Motor neuron (in vitro differentiated cells): ENCODE measurements at regions not wholly inside any gene's neighbourhood (a gene's known extent, or its start where the extent isn't known, plus 50 kb on each side); places are given as distances from the start of the nearest gene placed in this dataset.
"Not testable (repeated sequence)": the region's sequence is repeated elsewhere in the genome, so short reads cannot be mapped to it uniquely, and the experiment has no call there.

Experiments used
- ATAC-seq, 8 experiments: fragments of 200-7000 bp; cut with Tn5 transposase; replicated peaks in 6 of 8; 2 replicates each; pipeline ENCODE4 v1.8.0; 2021; ENCODE audit warnings: mild to moderate bottlenecking in 8 of 8, moderate library complexity in 8 of 8
- H3K27ac ChIP-seq, 2 donors: fragments of 250-450 bp; sonication (Bioruptor Pico); 2 replicates each; pipeline ENCODE4 v1.9.0; 2021; ENCODE audit warnings: antibody characterized with exemption in 2 of 2, mild to moderate bottlenecking in 2 of 2, moderate library complexity in 1 of 2
- H3K4me1 ChIP-seq, 2 donors: fragments of 250-450 bp; sonication (Bioruptor Pico); replicated peaks in 1 of 2; 2 replicates each; pipeline ENCODE4 v1.6.1; 2021; ENCODE audit warnings: antibody characterized with exemption in 2 of 2, mild to moderate bottlenecking in 2 of 2, moderate library complexity in 1 of 2
- H3K4me3 ChIP-seq, 5 donors: fragments of 250-450 bp; sonication (Bioruptor Pico); 2 replicates each; pipeline ENCODE4 v1.9.0; 2021; ENCODE audit warnings: antibody characterized with exemption in 5 of 5, mild to moderate bottlenecking in 5 of 5, moderate library complexity in 4 of 5
- WGBS, 10 experiments: fragments of 450-650 bp; shearing (Covaris generic); methylation state at CpG; one replicate each; pipeline ENCODE4 v1.0.0; 2022; 5-methylcytosine and 5-hydroxymethylcytosine counted together
- in situ Hi-C, 9 experiments: fragments of 400-800 bp; cut with MboI; loops; one replicate each; pipeline ENCODE4 v1.15.0; 2021; ENCODE audit warnings: low sequenced_read_pairs in 9 of 9, low pct_unique_long_range_greater_than_20kb in 2 of 9; ENCODE audit not compliant: unreplicated experiment in 9 of 9

DNA sequence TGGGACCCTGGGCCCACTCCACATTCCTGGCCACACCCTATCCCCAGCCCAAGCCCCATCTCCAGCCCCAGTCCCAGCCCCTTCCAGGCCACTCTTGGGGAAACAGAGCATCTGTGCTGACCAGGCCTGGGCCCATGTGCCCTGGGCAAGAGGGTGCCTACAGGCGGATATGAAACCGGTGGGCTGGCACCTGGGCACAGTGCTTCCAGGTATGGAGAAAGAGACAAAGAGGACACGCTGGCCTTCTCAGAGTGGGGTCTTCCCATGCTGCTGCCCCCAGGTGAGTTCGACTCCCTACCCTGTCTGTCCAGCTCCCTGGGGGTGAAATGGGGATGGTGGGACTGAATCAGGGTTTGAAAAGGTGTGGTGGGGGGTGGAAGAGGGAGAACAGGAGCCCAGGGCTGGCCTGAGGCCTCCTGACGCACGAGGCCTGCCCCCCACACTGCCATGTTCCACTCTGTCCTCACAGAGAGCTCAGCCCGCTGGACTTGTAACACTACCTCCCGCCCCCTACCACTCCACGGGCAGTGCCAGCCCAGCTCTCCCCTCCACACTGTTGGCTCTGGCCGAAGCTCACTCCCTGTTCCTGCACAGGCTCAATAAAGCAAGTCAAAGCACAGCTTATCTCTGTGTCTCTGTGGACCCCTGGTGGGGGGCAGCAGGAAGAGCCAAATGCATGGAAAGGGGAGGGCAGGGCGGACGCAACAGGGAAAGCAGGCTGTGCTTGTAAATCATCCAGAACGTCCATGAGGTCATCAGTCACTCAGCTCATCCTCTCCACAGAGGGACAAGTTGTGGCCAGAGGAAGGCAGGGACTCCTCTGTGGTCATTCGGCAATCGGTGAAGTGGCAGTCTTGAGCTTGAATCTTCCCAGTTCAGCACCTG, 71.1 kb upstream of the TMEM97 start:
- in situ Hi-C loops: no loop called here
- Histone ChIP-seq H3K4me3 (no peak overlapping the region), H3K27ac (no peak overlapping the region), H3K4me1 (no peaks in the 10 kb centered on the region)
- WGBS, 10 experiments: 56 to 100% (median 80%) methylated on average over 1 to 10 of the region's 15 CpGs; no CpG with 5 or more reads in 5 of the 10 experiments
- peak in 5 of 8 experiments; percentile 71 to 90 (median 81) for ATAC-seq

DNA sequence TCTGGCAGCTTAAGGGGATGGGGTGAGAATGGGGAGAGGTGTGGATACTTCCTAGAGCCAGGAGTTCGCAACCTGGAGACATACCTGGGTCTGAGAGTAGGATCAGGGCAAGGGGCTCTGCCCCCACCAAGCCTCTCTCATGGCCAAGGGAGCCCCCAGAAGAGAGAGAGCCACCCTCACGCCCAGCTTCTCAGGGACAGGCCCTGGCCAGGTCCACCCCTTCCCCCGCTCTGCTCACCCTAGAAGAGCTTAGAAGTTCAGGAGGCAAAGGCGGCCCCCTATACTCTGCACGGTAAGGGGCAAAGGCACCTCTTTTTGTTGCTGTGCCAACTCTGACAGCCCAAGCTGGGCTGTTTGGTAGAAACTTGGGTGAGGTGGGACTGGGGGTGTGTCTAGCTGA, 69.3 kb upstream of the TMEM97 start:
- H3K4me3 ChIP-seq: no peak overlapping the region
- WGBS, 10 experiments: 80 to 100% (median 95%) methylated on average over 1 to 3 of the region's 5 CpGs; no CpG with 5 or more reads in 7 of the 10 experiments
- no peaks in the 10 kb centered on the region for H3K4me1 ChIP-seq
- no peak for ATAC-seq
- H3K27ac ChIP-seq: no peak overlapping the region
- in situ Hi-C loops: no loop called here

DNA sequence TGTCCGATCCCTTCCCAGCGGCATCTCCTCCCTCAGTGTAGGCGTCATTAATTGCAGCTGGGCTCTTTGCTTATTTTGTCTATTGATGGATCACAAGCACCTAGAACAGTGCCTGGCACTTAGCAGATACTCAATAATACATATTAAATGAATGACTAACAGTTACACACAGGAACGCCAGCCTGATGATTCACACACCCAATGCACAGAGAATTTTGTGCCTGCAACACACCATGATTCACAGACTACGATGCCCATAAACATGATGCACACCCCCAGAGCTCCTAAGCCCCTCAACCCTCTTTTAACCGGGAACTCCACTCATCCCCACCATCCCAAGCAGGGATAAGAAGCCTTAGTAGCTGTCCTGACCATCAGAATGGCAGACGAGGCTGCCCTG, 66.6 kb upstream of the TMEM97 start:
- no peaks in the 10 kb centered on the region for H3K4me1 ChIP-seq
- no peak overlapping the region for H3K4me3 ChIP-seq
- WGBS, 10 experiments: 0 to 100% (median 75%) methylated on average over 2 to 6 of the region's 7 CpGs
- in situ Hi-C loops: no loop called here
- H3K27ac ChIP-seq: no peak overlapping the region
- peak in 1 of 8 experiments; percentile 62 for ATAC-seq

DNA sequence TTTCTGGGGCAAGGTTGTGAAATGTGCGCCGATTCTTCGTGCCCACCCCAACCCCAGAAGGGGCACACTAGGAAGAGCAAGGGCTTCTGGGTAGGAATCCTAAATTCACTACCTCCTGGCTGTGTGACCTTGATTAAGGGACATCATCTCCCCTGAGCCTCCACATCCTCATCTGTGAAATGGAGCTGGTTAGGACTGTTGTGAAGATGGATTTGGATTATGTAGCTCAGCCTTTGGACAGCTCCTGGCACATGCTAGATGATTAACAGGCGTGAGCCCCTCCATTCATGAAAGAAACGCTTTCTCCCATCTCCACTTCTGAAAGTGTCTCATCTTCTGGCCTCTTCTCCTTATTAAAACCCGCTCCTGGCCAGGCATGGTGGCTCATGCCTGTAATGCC, 65.3 kb upstream of the TMEM97 start:
- H3K4me3 ChIP-seq: no peak overlapping the region
- in situ Hi-C loops: no loop called here
- no peak for ATAC-seq
- 42 to 100% (median 88%) methylated on average over 2 to 3 of the region's 6 CpGs; no CpG with 5 or more reads in 4 of the 10 experiments for WGBS, 10 experiments
- H3K27ac ChIP-seq: no peak overlapping the region
- no peaks in the 10 kb centered on the region for H3K4me1 ChIP-seq

DNA sequence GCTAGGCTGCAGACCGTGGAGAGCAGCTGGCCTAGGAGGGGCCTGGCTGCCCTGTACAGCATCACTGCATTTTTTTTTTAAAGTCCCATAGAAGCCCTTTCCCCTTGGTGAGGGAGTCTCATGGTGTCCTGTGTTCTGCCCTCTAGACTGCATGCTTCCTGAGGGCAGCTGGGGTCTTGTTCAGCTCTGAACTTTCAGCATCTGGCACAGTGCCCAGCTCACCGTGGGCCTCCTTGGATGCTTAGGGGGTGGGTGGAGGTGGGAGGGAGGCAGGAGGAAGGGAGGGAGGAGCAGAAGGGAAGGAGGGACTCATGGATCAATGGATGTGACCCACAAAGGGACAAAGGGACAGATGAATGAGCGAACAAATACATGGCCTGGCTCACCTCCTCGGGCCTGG, 63.4 kb upstream of the TMEM97 start:
- 20 to 80% (median 33%) methylated on average over 1 to 2 of the region's 4 CpGs; no CpG with 5 or more reads in 7 of the 10 experiments for WGBS, 10 experiments
- in situ Hi-C loops: no loop called here
- no peak overlapping the region for H3K4me3 ChIP-seq
- ATAC-seq: no peak
- H3K4me1 ChIP-seq: no peaks in the 10 kb centered on the region
- no peak overlapping the region for H3K27ac ChIP-seq

DNA sequence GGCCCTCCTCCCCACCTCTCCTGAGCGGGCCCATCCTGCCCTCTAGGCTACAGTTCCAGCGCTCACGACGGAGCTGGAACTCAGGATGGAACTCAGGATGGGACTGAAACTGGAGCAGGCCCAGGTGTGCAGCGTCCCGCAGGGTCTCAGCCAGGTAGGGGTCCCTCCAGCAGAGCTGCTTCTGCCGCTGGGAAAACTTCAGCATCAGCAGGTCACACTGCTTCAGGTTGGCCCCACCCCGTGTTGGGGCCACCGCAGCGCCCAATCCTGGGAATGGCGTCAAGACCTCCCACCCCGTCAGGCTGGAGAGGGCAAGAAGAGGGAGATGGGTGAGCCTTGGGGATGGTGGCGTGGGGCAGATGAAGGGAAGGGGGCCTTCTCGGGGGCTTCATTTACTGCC, 62.6 kb upstream of the TMEM97 start:
- no peak overlapping the region for H3K4me3 ChIP-seq
- no peaks in the 10 kb centered on the region for H3K4me1 ChIP-seq
- WGBS, 10 experiments: no CpG with 5 or more reads among the region's 14 CpGs
- no peak for ATAC-seq
- no peak overlapping the region for H3K27ac ChIP-seq
- in situ Hi-C loops: no loop called here

DNA sequence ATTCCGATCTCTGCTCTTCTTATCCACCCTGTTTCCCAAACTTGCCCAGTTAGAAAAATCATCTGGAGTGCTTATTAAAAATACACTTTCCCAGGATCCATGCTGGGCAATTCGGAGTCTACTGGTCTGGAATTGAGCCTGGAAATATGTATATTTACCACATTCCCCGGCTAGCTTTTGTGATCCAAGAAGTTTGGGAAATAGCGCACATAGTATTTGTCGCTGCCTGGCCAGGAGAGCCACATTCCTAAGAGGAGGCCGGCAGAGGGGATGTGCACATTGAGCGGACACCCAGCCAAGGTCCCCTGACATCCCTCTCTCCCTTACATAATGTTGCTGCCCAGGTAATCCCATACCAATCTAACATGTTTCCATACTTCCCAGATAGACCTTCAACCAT, 62.1 kb upstream of the TMEM97 start:
- H3K27ac ChIP-seq: no peak overlapping the region
- ATAC-seq: no peak
- H3K4me3 ChIP-seq: no peak overlapping the region
- in situ Hi-C loops: no loop called here
- 69 to 92% (median 80%) methylated on average over 2 to 7 of the region's 7 CpGs; no CpG with 5 or more reads in 5 of the 10 experiments for WGBS, 10 experiments
- no peaks in the 10 kb centered on the region for H3K4me1 ChIP-seq

DNA sequence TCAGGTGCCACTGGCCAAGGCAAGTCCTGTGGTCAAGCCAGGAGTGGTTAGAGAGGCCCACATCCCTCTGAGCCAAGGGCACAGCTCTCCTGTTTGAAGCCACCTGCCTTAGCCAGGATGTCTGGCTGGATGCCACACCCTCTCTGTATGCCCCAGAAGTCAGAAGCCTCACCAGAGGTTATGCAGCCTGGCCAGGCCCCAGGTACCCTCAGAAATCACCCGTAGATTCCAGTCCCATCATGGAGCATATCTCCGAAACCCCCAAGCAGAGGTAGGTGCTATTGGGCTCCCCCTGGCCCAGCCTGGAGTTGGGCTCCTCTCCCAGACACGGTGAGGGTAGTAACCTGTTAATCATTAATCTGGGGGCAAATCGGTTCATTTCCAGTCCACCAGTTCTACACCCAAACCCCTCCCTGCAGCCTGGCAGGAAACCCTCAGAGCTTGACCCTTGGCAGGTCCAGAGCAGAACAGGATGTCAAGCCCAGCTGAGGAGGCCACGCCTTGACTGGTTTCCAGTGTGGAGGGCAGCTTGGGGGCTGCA, 60.6 kb upstream of the TMEM97 start:
- Histone ChIP-seq H3K4me1 (no peaks in the 10 kb centered on the region), H3K4me3 (no peak overlapping the region), H3K27ac (no peak overlapping the region)
- 20 to 57% (median 43%) methylated on average over 1 to 4 of the region's 5 CpGs; no CpG with 5 or more reads in 5 of the 10 experiments for WGBS, 10 experiments
- in situ Hi-C loops: no loop called here
- no peak for ATAC-seq

DNA sequence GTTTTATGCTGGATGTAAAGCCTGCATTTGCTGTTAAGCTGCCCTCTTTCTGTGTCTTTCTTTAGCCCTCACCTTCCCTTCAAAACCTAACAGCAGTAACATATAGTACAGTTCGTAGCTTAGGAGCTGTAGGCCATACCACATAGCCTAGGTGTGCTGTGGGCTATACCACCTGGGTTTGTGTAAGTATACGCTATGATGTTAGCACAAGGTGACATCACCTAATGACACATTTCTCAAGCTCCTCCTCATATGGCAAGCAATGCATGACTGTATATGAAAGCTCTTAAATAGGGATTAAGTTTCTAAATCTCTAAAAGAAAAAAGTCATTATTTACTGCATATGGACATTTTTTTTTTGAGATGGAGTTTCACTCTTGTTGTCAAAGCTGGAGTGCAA, 57.8 kb upstream of the TMEM97 start:
- Histone ChIP-seq H3K4me3 (no peak overlapping the region), H3K27ac (no peak overlapping the region), H3K4me1 (no peaks in the 10 kb centered on the region)
- peak in 1 of 8 experiments; percentile 40 for ATAC-seq
- 0 to 100% (median 70%) methylated on average over 1 to 2 of the region's 2 CpGs; no CpG with 5 or more reads in 3 of the 10 experiments for WGBS, 10 experiments
- in situ Hi-C loops: no loop called here

DNA sequence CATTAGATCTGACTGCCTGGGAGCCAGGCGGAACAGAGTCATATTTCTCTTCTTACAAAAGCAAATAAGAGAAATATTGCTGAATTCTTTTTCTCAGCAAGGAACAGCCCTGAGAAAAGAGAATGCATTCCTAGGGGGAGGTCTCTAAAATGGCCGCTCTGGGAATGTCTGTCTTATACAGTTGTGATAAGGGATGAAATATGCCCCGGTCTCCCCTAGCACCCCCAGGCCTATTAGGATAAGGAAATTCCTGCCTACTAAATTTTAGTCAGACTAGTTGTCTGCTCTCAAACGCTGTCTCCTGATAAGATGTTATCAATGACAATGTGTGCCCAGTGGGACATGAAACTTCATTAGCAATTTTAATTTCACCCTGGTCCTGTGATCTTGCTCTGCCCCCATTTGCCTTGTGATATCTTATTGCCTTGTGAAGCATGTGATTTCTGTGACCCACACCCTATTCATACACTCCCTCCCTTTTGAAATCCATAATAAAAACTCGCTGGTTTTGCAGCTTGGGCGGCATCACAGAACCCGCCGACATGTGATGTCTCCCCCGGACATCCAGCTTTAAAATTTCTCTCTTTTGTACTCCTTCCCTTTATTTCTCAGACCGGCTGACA, 56.8 kb upstream of the TMEM97 start:
- H3K4me1 ChIP-seq, in situ Hi-C loops, ATAC-seq, H3K4me3 ChIP-seq, H3K27ac ChIP-seq: not testable (repeated sequence)
- WGBS, 10 experiments: 50 to 100% (median 69%) methylated on average over 1 to 8 of the region's 10 CpGs

DNA sequence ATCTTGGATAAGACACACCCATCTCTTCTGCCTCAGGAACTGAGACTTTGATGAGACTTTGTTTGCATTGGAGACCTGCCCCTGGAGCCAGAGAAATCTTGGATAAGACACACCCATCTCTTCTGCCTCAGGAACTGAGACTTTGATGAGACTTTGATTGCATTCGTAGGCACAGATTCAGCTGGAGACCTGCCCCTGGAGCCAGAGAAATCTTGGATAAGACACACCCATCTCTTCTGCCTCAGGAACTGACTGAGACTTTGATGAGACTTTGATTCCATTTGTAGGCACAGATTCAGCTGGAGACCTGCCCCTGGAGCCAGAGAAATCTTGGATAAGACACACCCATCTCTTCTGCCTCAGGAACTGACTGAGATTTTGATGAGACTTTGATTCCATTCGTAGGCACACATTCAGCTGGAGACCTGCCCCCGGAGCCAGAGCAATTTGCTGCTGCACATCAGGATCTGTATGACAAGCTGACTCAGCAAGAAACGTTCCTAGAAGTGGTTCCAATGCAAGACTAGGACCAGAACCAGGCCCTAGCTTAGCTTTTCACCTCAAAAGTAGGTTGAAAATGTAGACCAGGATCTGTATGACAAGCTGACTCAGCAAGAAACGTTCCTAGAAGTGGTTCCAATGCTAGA, 54.0 kb upstream of the TMEM97 start:
- 0 to 100% (median 39%) methylated on average over 1 to 2 of the region's 5 CpGs; no CpG with 5 or more reads in 4 of the 10 experiments for WGBS, 10 experiments
- H3K27ac ChIP-seq, in situ Hi-C loops, H3K4me1 ChIP-seq, H3K4me3 ChIP-seq: not testable (repeated sequence)
- peak in 3 of 8 experiments; percentile 86 to 99 (median 94) for ATAC-seq

DNA sequence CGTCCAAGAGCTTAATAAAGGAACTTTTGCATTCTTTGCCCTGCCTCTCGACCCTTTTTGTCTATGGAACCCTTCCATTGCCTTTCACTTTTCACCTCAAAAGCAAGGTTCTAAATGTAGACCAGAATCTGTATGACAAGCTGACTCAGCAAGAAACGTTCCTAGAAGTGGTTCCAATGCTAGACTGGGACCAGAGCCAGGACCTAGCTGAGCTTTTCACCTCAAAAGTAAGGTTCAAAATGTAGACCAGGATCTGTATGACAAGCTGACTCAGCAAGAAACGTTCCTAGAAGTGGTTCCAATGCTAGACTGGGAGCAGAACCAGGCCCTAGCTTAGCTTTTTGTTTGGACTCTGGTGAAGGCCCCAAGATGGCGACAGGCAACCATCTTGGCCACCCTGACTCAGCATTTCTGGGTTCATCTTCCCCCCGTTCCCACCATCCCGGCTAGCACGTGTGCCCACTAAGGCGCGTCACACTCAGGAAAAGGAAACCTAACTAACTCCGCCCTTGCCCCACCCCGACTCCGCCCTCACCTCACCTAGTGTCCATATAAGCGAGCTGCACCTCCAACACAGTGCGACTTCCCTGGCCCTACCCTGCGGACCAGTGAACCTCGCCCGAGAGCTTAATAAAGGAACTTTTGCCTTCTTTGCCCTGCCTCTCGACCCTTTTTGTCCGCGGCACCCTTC, 53.0 kb upstream of the TMEM97 start:
- H3K27ac ChIP-seq, in situ Hi-C loops, ATAC-seq, H3K4me3 ChIP-seq, H3K4me1 ChIP-seq: not testable (repeated sequence)
- WGBS, 10 experiments: 38 to 100% (median 92%) methylated on average over 1 to 10 of the region's 21 CpGs; no CpG with 5 or more reads in 2 of the 10 experiments
